Prostate gland (tissue), 2 donors: ENCODE measurements at regions not wholly inside any gene's neighbourhood (a gene's known extent, or its start where the extent isn't known, plus 50 kb on each side); places are given as distances from the start of the nearest gene placed in this dataset.

Source experiments
- DNase-seq: peaks from one replicate; pipeline ENCODE4 v3.0.0-alpha.2; 2019; ENCODE audit warnings: low spot score
- H3K27ac ChIP-seq, 2 donors: fragments of 200-600 bp; sonication (generic); 2 replicates each; pipeline ENCODE4 v1.5.1; 2017 to 2019
- H3K27me3 ChIP-seq: fragments of 200-600 bp; sonication (generic); replicated peaks from 2 replicates; pipeline ENCODE4 v1.5.1; 2019; ENCODE audit not compliant: insufficient read depth
- H3K36me3 ChIP-seq, 2 donors: fragments of 200-600 bp; sonication (generic); 1 replicate in 1 of 2; 2 replicates in 1 of 2; pipeline versions ENCODE4 v1.5.1 to v1.8.1; 2017 to 2019
- H3K4me1 ChIP-seq: fragments of 200-600 bp; sonication (generic); replicated peaks from 2 replicates; pipeline ENCODE4 v1.5.1; 2019
- H3K4me3 ChIP-seq, 2 donors: fragments of 200-600 bp; sonication (generic); 2 replicates each; pipeline ENCODE4 v1.5.1; 2017 to 2019
- H3K9me3 ChIP-seq: fragments of 200-600 bp; sonication (generic); 2 replicates; pipeline ENCODE4 v1.5.1; 2017
- CTCF ChIP-seq, 4 experiments: fragments of 200-600 bp in 2 of 4; fragments of 450-650 bp in 2 of 4; sonication (generic) in 2 of 4; IDR thresholded peaks; 1 replicate in 3 of 4; 2 replicates in 1 of 4; pipeline ENCODE4 v1.5.1; 2016 to 2019; ENCODE audit warnings: antibody characterized with exemption in 4 of 4, mild to moderate bottlenecking in 2 of 4, moderate library complexity in 2 of 4
- POLR2A ChIP-seq: fragments of 450-650 bp; IDR thresholded peaks from one replicate; pipeline ENCODE4 v1.6.1; 2016; ENCODE audit warnings: antibody characterized with exemption, mild to moderate bottlenecking
- POLR2AphosphoS5 ChIP-seq: sonication (generic); formaldehyde crosslinking; IDR thresholded peaks from one replicate; pipeline ENCODE4 v1.6.1; 2017; ENCODE audit warnings: antibody characterized with exemption
- WGBS: methylation state at CpG from one replicate; pipeline ENCODE4 v1.1.5; 2018; 5-methylcytosine and 5-hydroxymethylcytosine counted together
- intact Hi-C: fragments of 100-400 bp; cut with DNase I; formaldehyde crosslinking; loops from one replicate; pipeline ENCODE4 v1.14.2; 2022

DNA sequence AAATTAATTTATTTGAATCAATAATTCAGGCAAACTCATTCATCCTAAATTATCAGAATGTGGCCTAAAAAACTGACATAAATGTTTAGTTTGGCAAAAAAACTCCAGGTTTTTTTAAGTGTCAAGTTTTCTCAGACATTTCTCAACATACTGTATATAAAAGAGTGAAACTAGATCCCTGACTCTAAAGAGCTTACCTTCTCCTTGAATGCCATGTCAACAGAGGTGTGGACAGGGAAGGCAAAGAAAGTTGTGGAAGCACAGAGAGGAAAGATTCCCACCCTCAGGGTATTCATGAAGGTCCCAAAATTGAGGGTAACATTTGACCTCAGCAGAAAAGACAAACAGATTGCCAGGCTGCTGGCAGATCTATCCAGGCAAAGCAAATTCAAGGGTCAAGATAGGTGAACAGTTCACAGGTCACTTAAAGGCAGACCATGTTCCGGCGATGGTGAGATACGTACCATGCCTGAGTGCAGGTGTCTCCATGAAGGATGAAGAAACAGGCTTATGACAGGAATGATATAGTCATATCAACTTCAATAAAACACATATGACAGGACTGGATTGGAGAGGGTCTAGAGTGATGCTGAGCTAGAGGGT lies 1638.3 kb upstream of the ZEB2 start:
- WGBS = 98% methylated on average over 3 of the region's 3 CpGs
- Histone ChIP-seq H3K9me3 (no peaks in the 10 kb centered on the region), H3K36me3 (no peaks in the 10 kb centered on the region), H3K4me1 (no peaks in the 10 kb centered on the region), H3K27ac (no peak overlapping the region), H3K4me3 (no peak overlapping the region), H3K27me3 (no peaks in the 10 kb centered on the region)
- TF ChIP-seq CTCF (IDR thresholded peaks at IDR 0.05) (no peak), POLR2AphosphoS5 (no peak), POLR2A (no peak)
- DNase-seq = no peak
- intact Hi-C loops = no loop called here

DNA sequence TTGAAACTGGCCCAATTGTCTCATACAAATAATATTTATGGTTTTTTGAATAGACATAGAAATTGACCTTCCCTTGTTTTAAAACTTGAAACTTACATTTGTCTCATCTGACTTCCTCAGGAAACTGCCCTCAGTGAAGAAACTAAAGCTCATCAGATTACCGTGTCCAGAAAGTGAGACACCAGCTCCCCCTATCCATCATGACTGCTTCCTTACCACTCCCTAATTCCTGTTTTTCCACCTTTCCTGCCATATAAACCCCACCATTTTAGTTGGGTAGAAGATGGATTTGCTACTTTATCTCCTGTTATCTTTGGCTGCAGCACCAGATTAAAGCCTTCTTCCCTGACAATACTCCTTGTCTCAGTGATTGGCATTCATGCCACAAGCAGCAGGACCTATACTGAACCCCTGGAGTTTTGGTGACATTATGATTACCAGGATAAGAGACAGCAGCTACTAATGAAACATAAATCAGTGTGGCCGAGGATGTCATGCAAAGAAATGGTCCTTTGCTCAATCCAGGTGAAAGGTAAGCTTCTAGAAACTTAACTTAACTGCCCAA lies 1627.6 kb upstream of the ZEB2 start:
- H3K9me3 ChIP-seq = no peaks in the 10 kb centered on the region
- H3K36me3 ChIP-seq = no peaks in the 10 kb centered on the region
- WGBS = 85% methylated on average over 2 of the region's 2 CpGs
- H3K4me1 ChIP-seq = no peaks in the 10 kb centered on the region
- no peak for TF ChIP-seq CTCF (IDR thresholded peaks at IDR 0.05)
- TF ChIP-seq POLR2A = no peak
- TF ChIP-seq POLR2AphosphoS5 = no peak
- H3K27me3 ChIP-seq = no peaks in the 10 kb centered on the region
- no peak overlapping the region for H3K4me3 ChIP-seq
- intact Hi-C loops = no loop called here
- DNase-seq = no peak
- H3K27ac ChIP-seq = no peak overlapping the region

DNA sequence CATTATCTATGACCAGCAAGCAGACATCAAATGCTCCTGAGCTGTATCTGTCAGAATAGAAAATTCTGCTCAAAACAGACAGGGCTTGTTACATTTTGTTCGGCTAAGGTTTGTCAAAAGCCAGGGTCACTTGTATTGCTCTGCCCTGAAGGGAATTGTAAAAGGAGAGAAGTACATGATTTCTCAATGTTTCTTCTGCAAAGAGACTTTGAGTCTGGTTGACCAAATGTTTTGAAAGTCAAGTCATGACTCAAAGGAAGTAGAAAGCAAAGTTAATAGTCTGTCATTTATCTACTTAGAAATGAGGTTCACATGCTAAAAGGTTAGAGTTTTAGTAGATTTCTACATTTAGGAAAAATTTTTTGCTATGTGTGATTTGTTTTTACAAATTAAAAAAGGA lies 1624.1 kb upstream of the ZEB2 start:
- DNase-seq = no peak
- H3K4me3 ChIP-seq = no peak overlapping the region
- no peak overlapping the region for H3K27ac ChIP-seq
- intact Hi-C loops = no loop called here
- no peaks in the 10 kb centered on the region for H3K9me3 ChIP-seq
- H3K27me3 ChIP-seq = no peaks in the 10 kb centered on the region
- H3K36me3 ChIP-seq = no peaks in the 10 kb centered on the region
- 84% methylated on average over 1 of the region's 1 CpG for WGBS
- H3K4me1 ChIP-seq = no peaks in the 10 kb centered on the region
- TF ChIP-seq POLR2AphosphoS5 = no peak
- TF ChIP-seq CTCF (IDR thresholded peaks at IDR 0.05) = no peak
- TF ChIP-seq POLR2A = no peak

DNA sequence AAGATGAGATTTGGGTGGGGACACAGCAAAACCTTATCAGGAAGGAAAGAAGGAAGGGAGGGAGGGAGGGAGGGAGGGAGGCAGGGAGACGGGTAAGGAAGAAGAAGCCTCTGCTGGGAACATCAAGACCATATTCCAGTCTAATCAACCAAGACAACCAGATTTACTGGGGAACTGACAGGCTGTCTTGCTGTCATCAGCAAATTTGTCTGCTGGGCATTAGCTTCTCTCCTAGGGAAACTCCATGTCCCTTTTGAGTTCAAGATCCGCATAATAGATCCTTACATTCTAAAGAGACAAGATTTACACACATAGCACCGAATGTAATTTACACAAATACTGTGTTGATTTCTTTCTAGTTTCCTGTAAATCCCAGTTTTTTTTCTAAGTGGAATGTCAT lies 1618.9 kb upstream of the ZEB2 start:
- Histone ChIP-seq H3K27me3 (no peaks in the 10 kb centered on the region), H3K36me3 (no peaks in the 10 kb centered on the region), H3K9me3 (no peaks in the 10 kb centered on the region), H3K4me3 (no peak overlapping the region), H3K27ac (no peak overlapping the region), H3K4me1 (no peaks in the 10 kb centered on the region)
- no peak for DNase-seq
- intact Hi-C loops = no loop called here
- no peak for TF ChIP-seq POLR2AphosphoS5
- 86% methylated on average over 3 of the region's 3 CpGs for WGBS

DNA sequence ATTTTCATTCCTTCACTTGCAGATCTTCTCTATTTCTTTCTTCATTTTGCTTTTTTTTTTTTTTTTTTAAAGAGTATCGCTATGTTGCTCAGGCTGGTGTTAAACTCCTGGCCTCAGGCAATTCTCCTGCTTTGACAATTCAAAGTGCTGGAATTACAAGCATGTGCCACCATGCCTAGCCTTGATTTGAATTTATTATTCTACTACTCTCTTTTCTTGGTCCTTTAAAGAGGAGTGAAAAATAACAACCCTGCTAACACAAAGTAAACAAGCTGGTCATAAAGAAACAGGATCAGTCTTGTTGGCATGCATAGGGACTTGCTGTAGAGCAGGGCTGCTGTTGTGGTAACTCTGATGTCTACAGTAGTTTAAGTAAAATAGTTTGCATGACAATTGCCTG lies 1615.3 kb upstream of the ZEB2 start:
- no peak overlapping the region for H3K4me3 ChIP-seq
- no peaks in the 10 kb centered on the region for H3K4me1 ChIP-seq
- no peaks in the 10 kb centered on the region for H3K36me3 ChIP-seq
- WGBS = 24% methylated on average over 1 of the region's 1 CpG
- no peaks in the 10 kb centered on the region for H3K27me3 ChIP-seq
- no peaks in the 10 kb centered on the region for H3K9me3 ChIP-seq
- TF ChIP-seq CTCF (IDR thresholded peaks at IDR 0.05) = no peak
- DNase-seq = no peak
- intact Hi-C loops = no loop called here
- no peak overlapping the region for H3K27ac ChIP-seq
